ENCODE measurements at regions not wholly inside any gene's neighbourhood (a gene's known extent, or its start where the extent isn't known, plus 50 kb on each side); places are given as distances from the start of the nearest gene placed in this dataset.

GRCh38 chr9:120338340-120338739, 241.6 kb downstream of the CDK5RAP2 start:
- intact Hi-C loops (cut with DNase I): no loop called here
- TF ChIP-seq, protein P1, sequence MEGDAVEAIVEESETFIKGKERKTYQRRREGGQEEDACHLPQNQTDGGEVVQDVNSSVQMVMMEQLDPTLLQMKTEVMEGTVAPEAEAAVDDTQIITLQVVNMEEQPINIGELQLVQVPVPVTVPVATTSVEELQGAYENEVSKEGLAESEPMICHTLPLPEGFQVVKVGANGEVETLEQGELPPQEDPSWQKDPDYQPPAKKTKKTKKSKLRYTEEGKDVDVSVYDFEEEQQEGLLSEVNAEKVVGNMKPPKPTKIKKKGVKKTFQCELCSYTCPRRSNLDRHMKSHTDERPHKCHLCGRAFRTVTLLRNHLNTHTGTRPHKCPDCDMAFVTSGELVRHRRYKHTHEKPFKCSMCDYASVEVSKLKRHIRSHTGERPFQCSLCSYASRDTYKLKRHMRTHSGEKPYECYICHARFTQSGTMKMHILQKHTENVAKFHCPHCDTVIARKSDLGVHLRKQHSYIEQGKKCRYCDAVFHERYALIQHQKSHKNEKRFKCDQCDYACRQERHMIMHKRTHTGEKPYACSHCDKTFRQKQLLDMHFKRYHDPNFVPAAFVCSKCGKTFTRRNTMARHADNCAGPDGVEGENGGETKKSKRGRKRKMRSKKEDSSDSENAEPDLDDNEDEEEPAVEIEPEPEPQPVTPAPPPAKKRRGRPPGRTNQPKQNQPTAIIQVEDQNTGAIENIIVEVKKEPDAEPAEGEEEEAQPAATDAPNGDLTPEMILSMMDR (IDR thresholded peaks at IDR 0.05): no peak
- TF ChIP-seq POLR2A (IDR thresholded peaks at IDR 0.05): no peak
- Histone ChIP-seq H3K27me3 (no peaks in the 10 kb centered on the region), H3K4me3 (no peak overlapping the region), H3K36me3 (replicated peaks in 1 of 2) (no peaks in the 10 kb centered on the region), H3K27ac (no peak overlapping the region), H3K9me3 (replicated peaks in 1 of 3) (no peaks in the 10 kb centered on the region), H3K4me1 (replicated peaks in 1 of 2) (peaks cover 0 to 9% of the 10 kb centered on the region in 2 donors)
- 84 to 90% (median 86%) methylated on average over 2 of the region's 2 CpGs for WGBS, 4 donors
- DNase-seq: no peak

GRCh38 chr9:120337131-120337530, 242.8 kb downstream of the CDK5RAP2 start:
- Histone ChIP-seq H3K36me3 (replicated peaks in 1 of 2) (no peaks in the 10 kb centered on the region), H3K9me3 (replicated peaks in 1 of 3) (no peaks in the 10 kb centered on the region), H3K27ac (no peak overlapping the region), H3K27me3 (no peaks in the 10 kb centered on the region), H3K4me1 (replicated peaks in 1 of 2) (peaks cover 0 to 9% of the 10 kb centered on the region in 2 donors), H3K4me3 (no peak overlapping the region)
- WGBS, 4 donors: 83 to 97% (median 89%) methylated on average over 4 of the region's 4 CpGs
- DNase-seq: no peak
- TF ChIP-seq POLR2A (IDR thresholded peaks at IDR 0.05): no peak
- TF ChIP-seq, protein P1 (IDR thresholded peaks at IDR 0.05): no peak
- intact Hi-C loops (cut with DNase I): no loop called here

DNA sequence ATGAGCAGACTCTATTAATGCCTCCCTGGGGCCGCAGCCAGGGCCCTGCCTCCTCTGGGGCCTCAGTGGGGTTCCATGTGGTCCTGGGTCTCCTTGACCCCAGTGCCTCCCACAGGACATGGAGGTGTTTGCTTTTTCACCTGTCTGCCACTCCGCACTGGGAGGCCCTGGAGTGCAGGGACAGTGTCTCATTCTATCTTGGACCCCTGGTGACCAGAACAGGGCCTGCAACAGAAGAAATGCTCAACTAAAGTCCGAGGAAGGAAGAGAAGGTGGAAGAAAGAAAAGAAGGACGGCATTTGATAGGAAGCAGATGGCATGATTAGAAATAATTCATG, 243.2 kb downstream of the CDK5RAP2 start:
- WGBS, 4 donors: 85 to 98% (median 94%) methylated on average over 4 of the region's 4 CpGs
- Histone ChIP-seq H3K9me3 (replicated peaks in 1 of 3) (no peaks in the 10 kb centered on the region), H3K27me3 (no peaks in the 10 kb centered on the region), H3K36me3 (replicated peaks in 1 of 2) (no peaks in the 10 kb centered on the region), H3K27ac (no peak overlapping the region), H3K4me1 (replicated peaks in 1 of 2) (peaks cover 0 to 9% of the 10 kb centered on the region in 2 donors), H3K4me3 (no peak overlapping the region)
- TF ChIP-seq, protein P1 (IDR thresholded peaks at IDR 0.05): no peak
- no peak for TF ChIP-seq POLR2A (IDR thresholded peaks at IDR 0.05)
- no peak for DNase-seq
- intact Hi-C loops (cut with DNase I): no loop called here

DNA sequence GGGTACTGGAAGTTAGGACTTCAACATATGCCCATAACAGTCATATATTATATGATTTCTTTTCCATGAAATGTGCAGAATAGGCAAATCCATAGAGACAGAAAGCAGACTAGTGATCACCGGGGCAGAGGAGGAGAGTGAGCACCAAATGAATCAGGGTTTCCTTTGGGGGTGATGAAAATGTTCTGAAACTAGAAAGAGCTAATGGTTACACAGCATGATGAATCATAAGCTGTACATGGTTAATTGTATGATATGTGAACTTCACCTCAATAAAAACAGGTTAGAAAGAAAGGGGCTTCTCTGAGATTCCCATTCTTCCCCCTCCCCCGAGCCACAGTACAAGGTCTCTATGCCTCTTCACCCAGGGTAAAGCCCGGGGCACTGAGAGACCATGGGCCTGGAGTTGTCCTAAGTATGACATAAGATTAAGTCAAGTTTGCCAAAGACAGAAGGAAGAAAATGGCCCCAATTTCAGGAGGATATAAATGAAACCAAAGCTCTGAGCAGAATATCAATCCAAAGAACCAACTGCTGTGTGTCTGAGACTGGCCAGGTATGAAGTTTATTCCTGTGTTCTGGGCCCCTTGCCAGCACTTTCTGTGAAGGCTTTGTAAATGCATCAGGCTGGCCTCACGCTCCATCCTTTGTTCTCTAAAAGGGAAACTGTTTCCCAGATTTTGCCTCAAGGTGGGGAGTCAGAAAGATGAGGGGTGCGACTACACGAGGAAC, 243.8 kb downstream of the CDK5RAP2 start:
- Histone ChIP-seq H3K4me3 (no peak overlapping the region), H3K9me3 (replicated peaks in 1 of 3) (no peaks in the 10 kb centered on the region), H3K27me3 (no peaks in the 10 kb centered on the region), H3K27ac (no peak overlapping the region), H3K36me3 (replicated peaks in 1 of 2) (no peaks in the 10 kb centered on the region), H3K4me1 (replicated peaks in 1 of 2) (peaks cover 0 to 9% of the 10 kb centered on the region in 2 donors)
- WGBS, 4 donors: 79 to 89% (median 86%) methylated on average over 6 of the region's 6 CpGs
- TF ChIP-seq, protein P1 (IDR thresholded peaks at IDR 0.05): no peak
- no peak for TF ChIP-seq POLR2A (IDR thresholded peaks at IDR 0.05)
- intact Hi-C loops (cut with DNase I): no loop called here
- peak in 1 of 7 donors; percentile 63 for DNase-seq
